Activated CD8-positive, alpha-beta memory T cell treated with anti-CD3 and anti-CD28 coated beads, Interleukin-2, amount 10 ng/mL, durations not matched to agents 7 days and 5 days (primary cell): ENCODE measurements at regions not wholly inside any gene's neighbourhood (a gene's known extent, or its start where the extent isn't known, plus 50 kb on each side); places are given as distances from the start of the nearest gene placed in this dataset. TPM values are rescaled to one million over a fixed set of nuclear protein-coding genes. Genes with fewer than 3 reads are reported as not detected.

Experiments used
- ATAC-seq: fragments of 150-1000 bp; cut with Tn5 transposase; one replicate; pipeline ENCODE4 v1.10.0; 2021; ENCODE audit warnings: moderate library complexity
- CTCF ChIA-PET: fragments of 350-600 bp; sonication (Branson Sonifier 250); formaldehyde crosslinking; loops from one replicate; lab custom pipeline; 2021; ENCODE audit warnings: antibody characterized with exemption; lab: Charles Lee
- DNase-seq: peaks from one replicate; pipeline ENCODE4 v3.0.0-alpha.2; 2020
- H3K27ac Mint-ChIP-seq: one replicate; pipeline ENCODE4 v1.8.0; 2021; ENCODE audit warnings: mild to moderate bottlenecking, mixed read lengths
- H3K27me3 Mint-ChIP-seq: one replicate; pipeline ENCODE4 v1.8.0; 2021; ENCODE audit warnings: mixed read lengths
- H3K36me3 Mint-ChIP-seq: one replicate; pipeline ENCODE4 v1.8.0; 2021; ENCODE audit warnings: mild to moderate bottlenecking, mixed read lengths
- H3K4me1 Mint-ChIP-seq: one replicate; pipeline ENCODE4 v1.8.0; 2021; ENCODE audit warnings: mixed read lengths
- H3K4me3 Mint-ChIP-seq: one replicate; pipeline ENCODE4 v1.8.0; 2021; ENCODE audit warnings: mild to moderate bottlenecking, moderate library complexity, mixed read lengths
- H3K9me3 Mint-ChIP-seq: one replicate; pipeline ENCODE4 v1.8.0; 2022; ENCODE audit warnings: low read depth, mixed read lengths
- microRNA-seq: library from miRNA; unstranded; fragments of <30 nt; microRNA quantifications from one replicate; pipeline ENCODE4 v1.2.0, GENCODE V29; 2022

- Mint-ChIP-seq H3K27me3 (peaks cover 25% of the 10 kb centered on the region), H3K4me1 (no peaks in the 10 kb centered on the region), H3K4me3 (no peak overlapping the region), H3K36me3 (no peaks in the 10 kb centered on the region), H3K27ac (no peak overlapping the region), H3K9me3 (no peaks in the 10 kb centered on the region)
- no peak for DNase-seq
- ATAC-seq = no peak
- CTCF ChIA-PET = no interaction called here
Observed at GRCh38 chr9:88932766-88933165, 58.5 kb upstream of the S1PR3 start.

GRCh38 chr9:88933607-88934379 is 57.5 kb upstream of the S1PR3 start:
- no peak overlapping the region for H3K4me3 Mint-ChIP-seq
- CTCF ChIA-PET = no interaction called here
- no peaks in the 10 kb centered on the region for H3K4me1 Mint-ChIP-seq
- H3K27me3 Mint-ChIP-seq = peaks cover 19% of the 10 kb centered on the region
- no peaks in the 10 kb centered on the region for H3K36me3 Mint-ChIP-seq
- no peak overlapping the region for H3K27ac Mint-ChIP-seq
- no peak for DNase-seq
- no peaks in the 10 kb centered on the region for H3K9me3 Mint-ChIP-seq
- ATAC-seq = no peak

- Mint-ChIP-seq H3K4me1 (no peaks in the 10 kb centered on the region), H3K27me3 (peaks cover 13% of the 10 kb centered on the region), H3K9me3 (no peaks in the 10 kb centered on the region), H3K4me3 (no peak overlapping the region), H3K36me3 (no peaks in the 10 kb centered on the region), H3K27ac (no peak overlapping the region)
- CTCF ChIA-PET = no interaction called here
- no peak for DNase-seq
- no peak for ATAC-seq
Observed at GRCh38 chr9:88934876-88935535, 56.3 kb upstream of the S1PR3 start.

GRCh38 chr9:88936132-88936531 is 55.1 kb upstream of the S1PR3 start:
- DNase-seq = no peak
- Mint-ChIP-seq H3K27me3 (peaks cover 13% of the 10 kb centered on the region), H3K4me3 (no peak overlapping the region), H3K9me3 (no peaks in the 10 kb centered on the region), H3K4me1 (no peaks in the 10 kb centered on the region), H3K27ac (no peak overlapping the region), H3K36me3 (no peaks in the 10 kb centered on the region)
- no peak for ATAC-seq
- CTCF ChIA-PET = no interaction called here

- CTCF ChIA-PET = no interaction called here
- Mint-ChIP-seq H3K4me3 (no peak overlapping the region), H3K9me3 (no peaks in the 10 kb centered on the region), H3K27ac (no peak overlapping the region), H3K36me3 (no peaks in the 10 kb centered on the region), H3K27me3 (peaks cover 13% of the 10 kb centered on the region), H3K4me1 (no peaks in the 10 kb centered on the region)
- ATAC-seq (no peak), DNase-seq (no peak)
Observed at GRCh38 chr9:88936668-88937067, 54.6 kb upstream of the S1PR3 start.

- Mint-ChIP-seq H3K27ac (no peak overlapping the region), H3K4me1 (no peaks in the 10 kb centered on the region), H3K4me3 (no peak overlapping the region), H3K36me3 (no peaks in the 10 kb centered on the region), H3K9me3 (no peaks in the 10 kb centered on the region), H3K27me3 (peaks cover 17% of the 10 kb centered on the region)
- ATAC-seq (no peak), DNase-seq (no peak)
- CTCF ChIA-PET = no interaction called here
Observed at GRCh38 chr9:88937248-88937647, 54.0 kb upstream of the S1PR3 start.

GRCh38 chr9:88938189-88938588 is 53.1 kb upstream of the S1PR3 start:
- CTCF ChIA-PET = no interaction called here

More at GRCh38 chr9:88938189-88938588, 53.1 kb upstream of the S1PR3 start:
- H3K36me3 Mint-ChIP-seq = no peaks in the 10 kb centered on the region
- H3K27me3 Mint-ChIP-seq = peaks cover 14% of the 10 kb centered on the region
- H3K9me3 Mint-ChIP-seq = no peaks in the 10 kb centered on the region
- DNase-seq (no peak), ATAC-seq (no peak)
- H3K27ac Mint-ChIP-seq = no peak overlapping the region
- H3K4me3 Mint-ChIP-seq = no peak overlapping the region
- no peaks in the 10 kb centered on the region for H3K4me1 Mint-ChIP-seq

Small RNA genes in the stretch of these regions (microRNA-seq; reads per million reads assigned to microRNA genes)
- gene MIR4289 = not detected
